HCT116 (cell line): ENCODE measurements at regions not wholly inside any gene's neighbourhood (a gene's known extent, or its start where the extent isn't known, plus 50 kb on each side); places are given as distances from the start of the nearest gene placed in this dataset.
"Not testable (repeated sequence)": the region's sequence is repeated elsewhere in the genome, so short reads cannot be mapped to it uniquely, and the experiment has no call there.

Experiments used
- ATAC-seq: fragments of 200-7000 bp; cut with Tn5 transposase; 2 replicates; pipeline ENCODE4 v1.9.1; 2020; ENCODE audit warnings: mild to moderate bottlenecking, moderate library complexity
- BruUV-seq: library from RNA; stranded (reverse); fragments of 400-500 nt; replicated peaks from 2 replicates; lab custom pipeline; 2021; lab: Mats Ljungman, UMichigan
- CTCF ChIA-PET: fragments of 300-600 bp; sonication (Branson Sonifier 250); formaldehyde crosslinking; loops from one replicate; lab custom pipeline; 2021; ENCODE audit warnings: antibody characterized with exemption; lab: Charles Lee
- POLR2A ChIA-PET: fragments of 300-600, 350-600 bp; sonication (Branson Sonifier 250); formaldehyde crosslinking; loops from one replicate; lab custom pipeline; 2021; ENCODE audit warnings: antibody characterized with exemption; lab: Charles Lee
- RAD21 ChIA-PET, 2 experiments: fragments of 300-600 bp; sonication (Branson Sonifier 250); formaldehyde crosslinking; loops; one replicate each; lab custom pipeline; 2023; ENCODE audit warnings: low total read pairs in 2 of 2; ENCODE audit not compliant: uncharacterized antibody in 2 of 2, unreplicated experiment in 2 of 2, low non-redundant PET in 1 of 2; lab: Charles Lee
- DNase-seq: peaks from one replicate; pipeline ENCODE4 v3.0.0-alpha.2; 2010; ENCODE audit warnings: low read depth, low spot score
- H2AFZ ChIP-seq: fragments of 200-600 bp; shearing (Covaris generic), sonication (generic); 2 replicates; pipeline ENCODE4 v1.6.1; 2017; ENCODE audit warnings: low read depth, mixed run types, mixed read lengths, antibody characterized with exemption, low read length; ENCODE audit not compliant: poor library complexity, severe bottlenecking
- H3K27ac ChIP-seq: 2 replicates; pipeline ENCODE4 v1.5.1; 2012; ENCODE audit warnings: low read depth, low read length
- H3K27me3 ChIP-seq: fragments of 200-600 bp; sonication (generic); 2 replicates; pipeline ENCODE4 v1.6.1; 2016; ENCODE audit warnings: mixed run types, low read length, mixed read lengths; ENCODE audit not compliant: insufficient read depth
- H3K36me3 ChIP-seq, 2 experiments: fragments of 200-500 bp in 1 of 2; fragments of 200-600 bp in 1 of 2; sonication (Bioruptor generic) in 1 of 2; sonication (generic) in 1 of 2; 2 replicates each; pipeline versions ENCODE4 v1.5.1 to v1.6.1; 2014 to 2016; ENCODE audit warnings: low read length in 2 of 2, inconsistent platforms in 1 of 2, mixed read lengths in 1 of 2, mixed run types in 1 of 2; ENCODE audit not compliant: insufficient read depth in 2 of 2, control insufficient read depth in 1 of 2
- H3K4me1 ChIP-seq, 2 experiments: fragments of 200-600 bp in 1 of 2; sonication (generic) in 1 of 2; 2 replicates each; pipeline versions ENCODE4 v1.5.1 to v1.6.1; 2012 to 2017; ENCODE audit warnings: low read length in 2 of 2, inconsistent platforms in 1 of 2, mild to moderate bottlenecking in 1 of 2, mixed read lengths in 1 of 2, mixed run types in 1 of 2, moderate library complexity in 1 of 2; ENCODE audit not compliant: insufficient read depth in 2 of 2, control insufficient read depth in 1 of 2
- H3K4me2 ChIP-seq: fragments of 200-600 bp; sonication (generic); 2 replicates; pipeline ENCODE4 v1.6.1; 2017; ENCODE audit warnings: mixed run types, low read length, mixed read lengths
- H3K4me3 ChIP-seq, 2 experiments: fragments of 200-600 bp in 1 of 2; sonication (generic) in 1 of 2; replicated peaks in 1 of 2; 2 replicates each; pipeline ENCODE4 v1.5.1; 2011 to 2016; ENCODE audit warnings: low read length in 2 of 2, control low read depth in 1 of 2, low read depth in 1 of 2, mild to moderate bottlenecking in 1 of 2, mixed read lengths in 1 of 2, mixed run types in 1 of 2
- H3K79me2 ChIP-seq: fragments of 200-600 bp; sonication (generic); 2 replicates; pipeline ENCODE4 v1.6.1; 2017; ENCODE audit warnings: mild to moderate bottlenecking, mixed run types, low read length, moderate library complexity, mixed read lengths; ENCODE audit not compliant: insufficient read depth
- H3K9ac ChIP-seq: fragments of 200-600 bp; sonication (generic); 2 replicates; pipeline ENCODE4 v1.6.1; 2016; ENCODE audit warnings: low read length, mixed read lengths
- H3K9me2 ChIP-seq: fragments of 200-600 bp; sonication (generic), shearing (Covaris generic); 2 replicates; pipeline ENCODE4 v1.6.1; 2017; ENCODE audit warnings: mixed run types, mild to moderate bottlenecking, moderate library complexity; ENCODE audit not compliant: insufficient read depth
- H3K9me3 ChIP-seq, 2 experiments: fragments of 200-500 bp in 1 of 2; fragments of 200-600 bp in 1 of 2; sonication (Bioruptor generic) in 1 of 2; sonication (generic) in 1 of 2; 2 replicates each; pipeline ENCODE4 v1.6.1; 2014 to 2017; ENCODE audit warnings: low read length in 2 of 2, mixed read lengths in 2 of 2, inconsistent platforms in 1 of 2, low read depth in 1 of 2, mild to moderate bottlenecking in 1 of 2, mixed run types in 1 of 2, moderate library complexity in 1 of 2; ENCODE audit not compliant: control insufficient read depth in 1 of 2, insufficient read depth in 1 of 2
- H4K20me1 ChIP-seq: fragments of 200-600 bp; sonication (generic), shearing (Covaris generic); 2 replicates; pipeline ENCODE4 v1.6.1; 2017; ENCODE audit warnings: mixed run types, mild to moderate bottlenecking, moderate library complexity; ENCODE audit not compliant: insufficient read depth
- CBX3 ChIP-seq: IDR thresholded peaks from 2 replicates; pipeline ENCODE4 v1.6.1; 2012; ENCODE audit warnings: low read depth
- CEBPB ChIP-seq: IDR thresholded peaks from 2 replicates; pipeline ENCODE4 v1.6.1; 2012; ENCODE audit warnings: low read depth
- EZH2 ChIP-seq: fragments of 200-600 bp; sonication (generic); IDR thresholded peaks from 2 replicates; pipeline ENCODE4 v1.6.1; 2017; ENCODE audit warnings: antibody characterized with exemption, mixed run types
- EZH2phosphoT487 ChIP-seq: fragments of 200-600 bp; IDR thresholded peaks from 2 replicates; pipeline ENCODE4 v1.6.1; 2018; ENCODE audit warnings: antibody characterized with exemption, borderline replicate concordance
- POLR2AphosphoS5 ChIP-seq: IDR thresholded peaks from 2 replicates; pipeline ENCODE4 v1.6.1; 2011; ENCODE audit warnings: mild to moderate bottlenecking, low read depth, low read length, moderate library complexity
- SP1 ChIP-seq: IDR thresholded peaks from 2 replicates; pipeline ENCODE4 v1.6.1; 2012; ENCODE audit warnings: low read depth
- SRF ChIP-seq: IDR thresholded peaks from 2 replicates; pipeline ENCODE4 v1.6.1; 2012; ENCODE audit warnings: low read depth
- TCF7L2 ChIP-seq: IDR thresholded peaks from 2 replicates; pipeline ENCODE4 v1.7.0; 2011; ENCODE audit warnings: borderline replicate concordance, inconsistent platforms; ENCODE audit not compliant: insufficient read depth, insufficient read length; ENCODE audit errors: extremely low read depth
- ZNF274 ChIP-seq: fragments of 200-500 bp; sonication (Bioruptor generic); IDR thresholded peaks from 2 replicates; pipeline ENCODE4 v1.6.1; 2014; ENCODE audit warnings: mild to moderate bottlenecking, low read depth, low read length, inconsistent platforms
- intact Hi-C: fragments of 100-400 bp; cut with micrococcal nuclease; formaldehyde crosslinking; loops from 2 replicates; pipeline ENCODE4 v1.10.0; 2022
- TF ChIP-seq, protein P1 (sequence below): IDR thresholded peaks from 2 replicates; pipeline ENCODE4 v1.6.1; 2011; ENCODE audit warnings: mild to moderate bottlenecking, low read length, moderate library complexity; ENCODE audit not compliant: insufficient replicate concordance; ENCODE audit errors: extremely low read depth

DNA sequence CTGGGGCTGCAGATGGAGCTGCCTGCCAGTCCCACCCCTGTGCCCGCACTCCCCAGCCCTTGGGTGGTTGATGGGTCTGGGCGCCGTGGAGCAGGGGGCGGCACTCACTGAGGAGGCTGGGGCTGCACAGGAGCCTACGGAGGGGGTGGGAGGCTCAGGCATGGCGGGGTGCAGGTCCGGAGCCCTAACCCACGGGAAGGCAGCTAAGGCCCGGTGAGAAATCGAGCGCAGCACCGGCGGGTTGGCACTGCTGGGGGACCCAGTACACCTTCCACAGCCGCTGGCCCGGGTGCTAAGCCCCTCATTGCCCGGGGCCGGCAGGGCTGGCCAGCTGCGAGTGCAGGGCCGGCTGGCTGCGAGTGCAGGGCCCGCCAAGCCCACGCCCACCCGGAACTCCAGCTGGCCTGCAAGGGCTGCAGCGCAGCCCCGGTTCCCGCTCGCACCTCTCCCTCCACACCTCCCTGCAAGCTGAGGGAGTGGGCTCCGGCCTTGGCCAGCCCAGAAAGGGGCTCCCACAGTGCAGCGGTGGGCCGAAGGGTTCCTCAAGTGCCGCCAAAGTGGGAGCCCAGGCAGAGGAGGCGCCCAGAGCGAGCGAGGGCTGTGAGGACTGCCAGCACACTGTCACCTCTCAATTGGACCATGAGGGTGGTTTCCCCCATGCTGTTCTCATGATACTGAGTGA is 80.8 kb upstream of the LUZP2 start:
- H2AFZ ChIP-seq, intact Hi-C loops, H3K9me2 ChIP-seq, CTCF ChIA-PET, DNase-seq, H3K36me3 ChIP-seq, ATAC-seq, H3K27me3 ChIP-seq, RAD21 ChIA-PET, H3K4me2 ChIP-seq, POLR2A ChIA-PET, H3K27ac ChIP-seq, H3K79me2 ChIP-seq, H4K20me1 ChIP-seq, H3K9ac ChIP-seq, H3K4me1 ChIP-seq, H3K4me3 ChIP-seq, BruUV-seq: not testable (repeated sequence)
- H3K9me3 ChIP-seq, result peaks cover 3 to 12% of the 10 kb centered on the region in 2 experiments; a peak in 2 of 4 replicates

DNA sequence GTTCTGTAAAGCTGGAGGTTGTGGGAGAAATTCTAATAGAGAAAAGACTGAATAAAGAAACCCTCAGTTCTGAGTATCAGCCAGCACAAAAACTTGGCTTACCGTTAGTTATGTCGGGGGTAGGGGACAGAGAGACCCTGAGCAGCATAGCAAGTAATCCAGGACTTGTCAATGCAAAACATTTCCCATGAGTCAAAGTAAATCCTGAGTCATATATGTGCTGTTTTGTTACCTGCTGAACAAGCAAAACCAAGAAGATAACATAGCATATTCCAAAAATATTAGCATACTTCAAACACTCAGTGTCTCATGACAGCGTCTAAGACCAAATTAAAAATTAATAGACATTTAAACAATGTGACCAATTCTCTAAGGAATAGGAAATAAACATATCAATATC is 75.1 kb upstream of the LUZP2 start:
- no peaks in the 10 kb centered on the region for H3K4me1 ChIP-seq
- no peak for TF ChIP-seq SP1
- no peak for TF ChIP-seq EZH2
- TF ChIP-seq POLR2AphosphoS5, result no peak
- no peak for TF ChIP-seq TCF7L2
- TF ChIP-seq CEBPB, result no peak
- TF ChIP-seq CBX3, result no peak
- TF ChIP-seq, protein P1, sequence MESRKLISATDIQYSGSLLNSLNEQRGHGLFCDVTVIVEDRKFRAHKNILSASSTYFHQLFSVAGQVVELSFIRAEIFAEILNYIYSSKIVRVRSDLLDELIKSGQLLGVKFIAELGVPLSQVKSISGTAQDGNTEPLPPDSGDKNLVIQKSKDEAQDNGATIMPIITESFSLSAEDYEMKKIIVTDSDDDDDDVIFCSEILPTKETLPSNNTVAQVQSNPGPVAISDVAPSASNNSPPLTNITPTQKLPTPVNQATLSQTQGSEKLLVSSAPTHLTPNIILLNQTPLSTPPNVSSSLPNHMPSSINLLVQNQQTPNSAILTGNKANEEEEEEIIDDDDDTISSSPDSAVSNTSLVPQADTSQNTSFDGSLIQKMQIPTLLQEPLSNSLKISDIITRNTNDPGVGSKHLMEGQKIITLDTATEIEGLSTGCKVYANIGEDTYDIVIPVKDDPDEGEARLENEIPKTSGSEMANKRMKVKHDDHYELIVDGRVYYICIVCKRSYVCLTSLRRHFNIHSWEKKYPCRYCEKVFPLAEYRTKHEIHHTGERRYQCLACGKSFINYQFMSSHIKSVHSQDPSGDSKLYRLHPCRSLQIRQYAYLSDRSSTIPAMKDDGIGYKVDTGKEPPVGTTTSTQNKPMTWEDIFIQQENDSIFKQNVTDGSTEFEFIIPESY, result no peak
- TF ChIP-seq EZH2phosphoT487, result no peak
- TF ChIP-seq ZNF274, result no peak
- TF ChIP-seq SRF, result no peak

More for the DNA sequence above, 75.1 kb upstream of the LUZP2 start:
- Histone ChIP-seq H3K9me2 (no peaks in the 10 kb centered on the region), H3K4me2 (no peak overlapping the region), H3K36me3 (no peaks in the 10 kb centered on the region), H3K27me3 (no peaks in the 10 kb centered on the region), H2AFZ (no peak overlapping the region), H3K9me3 (peaks cover 3 to 14% of the 10 kb centered on the region in 2 experiments; a peak in 2 of 4 replicates), H3K27ac (no peak overlapping the region), H3K4me3 (no peak overlapping the region), H4K20me1 (no peaks in the 10 kb centered on the region; the same call in 1 of the 2 replicates), H3K9ac (no peak overlapping the region), H3K79me2 (no peaks in the 10 kb centered on the region)
- ATAC-seq (no peak), DNase-seq (no peak)
- ChIA-PET CTCF (no interaction called here), RAD21 (no interaction called here), POLR2A (no interaction called here)
- intact Hi-C loops, result no loop called here
- no TSS peak for BruUV-seq
